K562 (cell line): ENCODE measurements at regions not wholly inside any gene's neighbourhood (a gene's known extent, or its start where the extent isn't known, plus 50 kb on each side); places are given as distances from the start of the nearest gene placed in this dataset.

ENCODE experiments used
- ATAC-seq: fragments of 200-7000 bp; cut with Tn5 transposase; 3 replicates; pipeline ENCODE4 v1.9.1; 2020; ENCODE audit warnings: moderate library complexity
- BruUV-seq: library from RNA; stranded (reverse); fragments of 400-500 nt; replicated peaks from 2 replicates; lab custom pipeline; 2021; lab: Mats Ljungman, UMichigan
- CTCF ChIA-PET: fragments of 300-600 bp; formaldehyde crosslinking; extraction: SDS; loops from one replicate; lab custom pipeline; 2021; ENCODE audit warnings: low intra/inter-chr PET ratio; lab: Yijun Ruan, JAX
- POLR2A ChIA-PET: fragments of 300-600, 350-650 bp; sonication (Branson Sonifier 250); formaldehyde crosslinking; extraction: SDS; loops from one replicate; lab custom pipeline; 2021; ENCODE audit warnings: antibody characterized with exemption, inconsistent platforms; lab: Yijun Ruan, JAX
- DNase-seq, 4 experiments: peaks; one replicate each; pipeline versions ENCODE4 v3.0.0 to v3.0.0-alpha.2; 2011 to 2018; ENCODE audit warnings: low spot score in 3 of 4, mixed read lengths in 3 of 4; ENCODE audit errors: extremely low read depth in 1 of 4
- FAIRE-seq: peaks from 2 replicates; lab custom pipeline; 2011; peaks lifted over from hg19 to GRCh38; lab: Jason Lieb, UNC
- H2AFZ ChIP-seq: 2 replicates; pipeline ENCODE4 v1.6.0; 2011; ENCODE audit warnings: low read depth, low read length, control low read depth, inconsistent platforms
- H3K27ac ChIP-seq: fragments of 200-600 bp; 3 replicates; pipeline ENCODE4 v1.8.0; 2011; ENCODE audit warnings: low read depth, mild to moderate bottlenecking, control low read depth, inconsistent platforms, low read length, moderate library complexity, mixed read lengths; ENCODE audit errors: extremely low read depth
- H3K27me3 ChIP-seq, 2 experiments: fragments of 300-600 bp in 1 of 2; 2 replicates in 1 of 2; 3 replicates in 1 of 2; pipeline versions ENCODE4 v1.6.0 to v1.8.0; 2011; ENCODE audit warnings: inconsistent platforms in 2 of 2, low read length in 2 of 2, mild to moderate bottlenecking in 1 of 2, mixed read lengths in 1 of 2, moderate library complexity in 1 of 2; ENCODE audit not compliant: control insufficient read depth in 2 of 2, insufficient read depth in 2 of 2
- H3K36me3 ChIP-seq: fragments of 300-600 bp; 3 replicates; pipeline ENCODE4 v1.8.0; 2011; ENCODE audit warnings: mild to moderate bottlenecking, low read length, inconsistent platforms; ENCODE audit not compliant: control insufficient read depth, insufficient read depth
- H3K4me1 ChIP-seq, 2 experiments: fragments of 200-600 bp in 1 of 2; replicated peaks in 1 of 2; 2 replicates in 1 of 2; 3 replicates in 1 of 2; pipeline versions ENCODE4 v1.5.1 to v1.8.0; 2011; ENCODE audit warnings: inconsistent platforms in 2 of 2, low read length in 2 of 2, mild to moderate bottlenecking in 1 of 2, mixed read lengths in 1 of 2, moderate library complexity in 1 of 2; ENCODE audit not compliant: control insufficient read depth in 2 of 2, insufficient read depth in 2 of 2
- H3K4me2 ChIP-seq: 2 replicates; pipeline ENCODE4 v1.6.1; 2011; ENCODE audit warnings: low read length, control low read depth, inconsistent platforms, mixed read lengths; ENCODE audit not compliant: insufficient read depth
- H3K4me3 ChIP-seq: fragments of 200-600 bp; sonication (generic), shearing (Covaris generic); 2 replicates; pipeline ENCODE4 v1.5.1; 2016; ENCODE audit warnings: control low read depth, inconsistent platforms
- H3K79me2 ChIP-seq: fragments of 200-600 bp; 3 replicates; pipeline ENCODE4 v1.8.0; 2011; ENCODE audit warnings: low read length, inconsistent platforms; ENCODE audit not compliant: control insufficient read depth, insufficient read depth
- H3K9ac ChIP-seq, 2 experiments: 2 replicates each; pipeline versions ENCODE4 v1.6.0 to v1.6.1; 2011; ENCODE audit warnings: low read depth in 2 of 2, low read length in 2 of 2, control low read depth in 1 of 2, inconsistent platforms in 1 of 2, mild to moderate bottlenecking in 1 of 2, mixed read lengths in 1 of 2; ENCODE audit not compliant: insufficient read depth in 1 of 2
- H3K9me1 ChIP-seq: one replicate; pipeline ENCODE4 v1.6.0; 2011; ENCODE audit warnings: inconsistent platforms, mild to moderate bottlenecking, low read length, moderate library complexity; ENCODE audit not compliant: control insufficient read depth, insufficient read depth
- H3K9me3 ChIP-seq: replicated peaks from 2 replicates; pipeline ENCODE4 v1.5.1; 2011; ENCODE audit warnings: low read depth, low read length, inconsistent platforms; ENCODE audit not compliant: control insufficient read depth, insufficient read depth
- H4K20me1 ChIP-seq: replicated peaks from 2 replicates; pipeline ENCODE4 v1.6.1; 2011; ENCODE audit warnings: low read length, inconsistent platforms, mixed read lengths; ENCODE audit not compliant: control insufficient read depth, insufficient read depth
- ARID3B ChIP-seq: fragments of 250-450 bp; sonication (Bioruptor Pico); IDR thresholded peaks from 2 replicates; pipeline ENCODE4 v1.4.0; 2020; ENCODE audit warnings: borderline replicate concordance
- ATF4 ChIP-seq: fragments of 450-650 bp; formaldehyde crosslinking; IDR thresholded peaks from 2 replicates; pipeline ENCODE4 v1.4.0; 2022; ENCODE audit warnings: mild to moderate bottlenecking, moderate library complexity
- HMG20B ChIP-seq: fragments of 250-450 bp; sonication (Bioruptor Pico); IDR thresholded peaks from 2 replicates; pipeline ENCODE4 v1.5.0; 2021; ENCODE audit warnings: mild to moderate bottlenecking
- MAFF ChIP-seq: IDR thresholded peaks from 2 replicates; pipeline ENCODE4 v1.6.1; 2012; ENCODE audit warnings: low read length, improper control_type of control experiment
- MBD2 ChIP-seq: sonication (generic); IDR thresholded peaks from 2 replicates; pipeline ENCODE4 v1.6.1; 2016; ENCODE audit warnings: low read depth, borderline replicate concordance
- MXD1 ChIP-seq: fragments of 250-450 bp; sonication (Bioruptor Pico); IDR thresholded peaks from 2 replicates; pipeline ENCODE4 v1.8.0; 2021; ENCODE audit warnings: borderline replicate concordance, mild to moderate bottlenecking, moderate library complexity; ENCODE audit not compliant: poor library complexity, severe bottlenecking
- MXI1 ChIP-seq: IDR thresholded peaks from 2 replicates; pipeline ENCODE4 v1.6.1; 2011; ENCODE audit warnings: low read depth, mild to moderate bottlenecking, improper control_type of control experiment, low read length
- PHB ChIP-seq: fragments of 250-450 bp; sonication (Bioruptor Pico); IDR thresholded peaks from 2 replicates; pipeline ENCODE4 v1.5.0; 2021
- RCOR1 ChIP-seq, 2 experiments: IDR thresholded peaks; 2 replicates each; pipeline ENCODE4 v1.6.1; 2012; ENCODE audit warnings: low read depth in 2 of 2, low read length in 2 of 2, borderline replicate concordance in 1 of 2, improper control_type of control experiment in 1 of 2
- SIN3B ChIP-seq: fragments of 450-650 bp; IDR thresholded peaks from 2 replicates; pipeline ENCODE4 v1.6.1; 2017; ENCODE audit warnings: low read depth, mild to moderate bottlenecking, moderate library complexity
- SMARCC2 ChIP-seq: fragments of 450-650 bp; IDR thresholded peaks from 2 replicates; pipeline ENCODE4 v1.6.1; 2017; ENCODE audit warnings: antibody characterized with exemption, moderate library complexity, mild to moderate bottlenecking, low read depth
- SRSF7 ChIP-seq: fragments of 200-400 bp; formaldehyde crosslinking; optimal IDR thresholded peaks from 2 replicates; pipeline ENCODE3; 2017; ENCODE audit warnings: mild to moderate bottlenecking, low read depth, low read length
- THRA ChIP-seq: fragments of 450-650 bp; IDR thresholded peaks from 2 replicates; pipeline ENCODE4 v1.6.1; 2017; ENCODE audit warnings: mild to moderate bottlenecking, moderate library complexity
- ZNF143 ChIP-seq: sonication (generic); formaldehyde crosslinking; IDR thresholded peaks from 2 replicates; pipeline ENCODE4 v1.9.0; 2022; ENCODE audit warnings: mild to moderate bottlenecking, missing genetic modification reagents
- in situ Hi-C: fragments of 300-500 bp; cut with MboI; formaldehyde crosslinking; loops from 4 replicates; pipeline ENCODE4 v1.15.0; 2018; ENCODE audit warnings: inconsistent platforms, mixed read lengths
- intact Hi-C: fragments of 100-400 bp; cut with micrococcal nuclease; formaldehyde crosslinking; loops from 2 replicates; pipeline ENCODE4 v1.14.2; 2022

GRCh38 chr13:62067821-62068220 is 652.2 kb upstream of the PCDH20 start (continued):
- TF ChIP-seq ARID3B (no peak), SRSF7 (no peak), MXI1 (no peak), RCOR1 (IDR thresholded peaks at IDR 0.05; ENCODE audit: borderline replicate concordance in 1 of 2, low read depth in 2 of 2, low read length in 2 of 2) (no peak), MBD2 (no peak), THRA (no peak), MAFF (no peak)

GRCh38 chr13:62065016-62065415 is 649.4 kb upstream of the PCDH20 start:
- no TSS peak for BruUV-seq
- no peak for TF ChIP-seq MXD1 (CRISPR knock-in tag)
- TF ChIP-seq SIN3B: no peak
- no peak for TF ChIP-seq SMARCC2
- TF ChIP-seq PHB (CRISPR knock-in tag): no peak
- TF ChIP-seq HMG20B (CRISPR knock-in tag): no peak
- no peak for TF ChIP-seq ATF4 (CRISPR knock-in tag)
- TF ChIP-seq ZNF143 (CRISPR knock-in tag): no peak

More at GRCh38 chr13:62065016-62065415, 649.4 kb upstream of the PCDH20 start:
- no peak overlapping the region for H2AFZ ChIP-seq
- H3K79me2 ChIP-seq: no peaks in the 10 kb centered on the region
- no peak overlapping the region for H3K9ac ChIP-seq
- FAIRE-seq: no peak
- H3K4me3 ChIP-seq: no peak overlapping the region
- H4K20me1 ChIP-seq: no peaks in the 10 kb centered on the region
- CTCF ChIA-PET: no interaction called here
- no peaks in the 10 kb centered on the region for H3K27me3 ChIP-seq
- in situ Hi-C loops: no loop called here
- no peaks in the 10 kb centered on the region for H3K36me3 ChIP-seq
- H3K27ac ChIP-seq: no peak overlapping the region
- no peaks in the 10 kb centered on the region for H3K9me3 ChIP-seq
- ATAC-seq: no peak
- DNase-seq: no peak
- no peaks in the 10 kb centered on the region for H3K4me1 ChIP-seq
- POLR2A ChIA-PET: no interaction called here
- H3K9me1 ChIP-seq: no peaks in the 10 kb centered on the region
- intact Hi-C loops: no loop called here
- H3K4me2 ChIP-seq: no peak overlapping the region
